SU-DHL-6 (cell line): ENCODE measurements at regions not wholly inside any gene's neighbourhood (a gene's known extent, or its start where the extent isn't known, plus 50 kb on each side); places are given as distances from the start of the nearest gene placed in this dataset.

Experiments
- CTCF ChIP-seq: fragments of 200-600 bp; sonication (generic); IDR thresholded peaks from one replicate; pipeline ENCODE4 v1.5.1; 2017; ENCODE audit warnings: antibody characterized with exemption, mild to moderate bottlenecking, low read length, moderate library complexity; ENCODE audit not compliant: insufficient read depth, poor library complexity, severe bottlenecking
- EZH2phosphoT487 ChIP-seq: fragments of 200-600 bp; sonication (generic), shearing (Covaris generic); conservative IDR thresholded peaks from 2 replicates; pipeline ENCODE4 v1.6.1; 2018; ENCODE audit warnings: mild to moderate bottlenecking, antibody characterized with exemption, low read length, moderate library complexity, mixed read lengths

GRCh38 chr2:236763857-236764256 lies 194.2 kb downstream of the ACKR3 start:
- TF ChIP-seq CTCF, result no peak
- no peak for TF ChIP-seq EZH2phosphoT487
